ENCODE measurements at regions not wholly inside any gene's neighbourhood (a gene's known extent, or its start where the extent isn't known, plus 50 kb on each side); places are given as distances from the start of the nearest gene placed in this dataset.

DNA sequence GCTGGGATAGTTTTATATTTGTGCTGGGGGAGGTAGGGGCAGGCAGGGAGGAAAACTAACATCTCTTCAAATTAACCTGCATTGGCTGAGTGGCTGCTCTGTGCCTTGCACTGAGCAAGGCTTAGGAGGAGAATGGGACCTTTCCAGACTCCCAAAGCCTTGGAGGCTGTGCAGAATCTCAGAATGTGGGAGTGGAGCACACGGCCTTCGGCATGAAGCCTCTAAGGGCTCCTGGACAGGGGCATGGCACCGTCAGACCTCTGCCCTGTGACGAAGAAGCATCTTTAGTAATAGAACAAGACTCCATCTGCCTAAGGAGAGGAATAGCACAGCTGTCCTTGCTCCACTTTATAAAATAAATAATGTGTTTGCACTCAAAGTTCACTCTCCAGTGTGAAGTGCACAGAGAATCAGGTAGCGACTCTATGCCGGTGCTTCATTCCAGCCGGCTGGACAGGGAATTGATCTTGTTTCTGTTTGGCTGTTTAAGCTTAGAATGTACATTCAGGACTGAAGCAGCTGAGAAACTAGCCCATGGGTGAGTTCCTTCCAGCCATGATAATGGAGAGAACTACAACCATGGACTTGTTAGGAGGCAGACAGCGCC lies 228.5 kb upstream of the ADAMTS9 start:
- no peak for TF ChIP-seq TARDBP (IDR thresholded peaks at IDR 0.05)
- TF ChIP-seq CTBP1 (IDR thresholded peaks at IDR 0.05; ENCODE audit: borderline replicate concordance), result no peak
- TF ChIP-seq BHLHE40 (IDR thresholded peaks at IDR 0.05; ENCODE audit: borderline replicate concordance), result no peak
- TF ChIP-seq FOXM1 (IDR thresholded peaks at IDR 0.05; ENCODE audit: borderline replicate concordance), result no peak
- TF ChIP-seq, protein P1, sequence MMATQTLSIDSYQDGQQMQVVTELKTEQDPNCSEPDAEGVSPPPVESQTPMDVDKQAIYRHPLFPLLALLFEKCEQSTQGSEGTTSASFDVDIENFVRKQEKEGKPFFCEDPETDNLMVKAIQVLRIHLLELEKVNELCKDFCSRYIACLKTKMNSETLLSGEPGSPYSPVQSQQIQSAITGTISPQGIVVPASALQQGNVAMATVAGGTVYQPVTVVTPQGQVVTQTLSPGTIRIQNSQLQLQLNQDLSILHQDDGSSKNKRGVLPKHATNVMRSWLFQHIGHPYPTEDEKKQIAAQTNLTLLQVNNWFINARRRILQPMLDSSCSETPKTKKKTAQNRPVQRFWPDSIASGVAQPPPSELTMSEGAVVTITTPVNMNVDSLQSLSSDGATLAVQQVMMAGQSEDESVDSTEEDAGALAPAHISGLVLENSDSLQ (IDR thresholded peaks at IDR 0.05), result no peak
- no peak for TF ChIP-seq ARNT (IDR thresholded peaks at IDR 0.05)
- TF ChIP-seq NFRKB (IDR thresholded peaks at IDR 0.05), result no peak
- no peak for TF ChIP-seq SP1 (IDR thresholded peaks at IDR 0.05)
- TF ChIP-seq ZNF384 (IDR thresholded peaks at IDR 0.05), result no peak
- TF ChIP-seq SUZ12 (IDR thresholded peaks at IDR 0.05), result no peak
- no peak for TF ChIP-seq FOXA1 (IDR thresholded peaks at IDR 0.05)

Data from HEK293T (cell line).